ENCODE measurements at regions not wholly inside any gene's neighbourhood (a gene's known extent, or its start where the extent isn't known, plus 50 kb on each side); places are given as distances from the start of the nearest gene placed in this dataset.

DNA sequence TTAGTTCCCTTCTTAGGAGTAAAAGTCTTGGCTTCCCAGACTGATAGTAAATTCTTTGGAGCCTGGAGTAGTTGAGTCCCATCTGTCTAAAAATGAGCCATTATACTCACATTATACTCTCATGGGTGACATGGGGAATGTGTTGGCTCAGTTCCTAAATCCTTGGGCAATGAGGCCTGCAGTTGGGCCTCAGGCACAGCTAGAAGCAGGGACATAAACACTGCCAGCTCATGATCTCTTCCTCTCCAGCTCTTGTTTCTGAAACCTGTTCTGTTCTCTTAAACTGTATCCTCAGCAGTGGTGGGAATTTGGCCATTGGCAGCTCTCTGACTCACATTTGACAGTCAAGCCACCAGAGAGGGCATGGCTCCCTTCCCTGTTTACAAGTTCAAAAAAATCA, 212.5 kb downstream of the SPATA18 start (continued):
- no peak for TF ChIP-seq EZH2 (IDR thresholded peaks at IDR 0.05; ENCODE audit: low read depth, low read length, severe bottlenecking)
- TF ChIP-seq, protein P1, sequence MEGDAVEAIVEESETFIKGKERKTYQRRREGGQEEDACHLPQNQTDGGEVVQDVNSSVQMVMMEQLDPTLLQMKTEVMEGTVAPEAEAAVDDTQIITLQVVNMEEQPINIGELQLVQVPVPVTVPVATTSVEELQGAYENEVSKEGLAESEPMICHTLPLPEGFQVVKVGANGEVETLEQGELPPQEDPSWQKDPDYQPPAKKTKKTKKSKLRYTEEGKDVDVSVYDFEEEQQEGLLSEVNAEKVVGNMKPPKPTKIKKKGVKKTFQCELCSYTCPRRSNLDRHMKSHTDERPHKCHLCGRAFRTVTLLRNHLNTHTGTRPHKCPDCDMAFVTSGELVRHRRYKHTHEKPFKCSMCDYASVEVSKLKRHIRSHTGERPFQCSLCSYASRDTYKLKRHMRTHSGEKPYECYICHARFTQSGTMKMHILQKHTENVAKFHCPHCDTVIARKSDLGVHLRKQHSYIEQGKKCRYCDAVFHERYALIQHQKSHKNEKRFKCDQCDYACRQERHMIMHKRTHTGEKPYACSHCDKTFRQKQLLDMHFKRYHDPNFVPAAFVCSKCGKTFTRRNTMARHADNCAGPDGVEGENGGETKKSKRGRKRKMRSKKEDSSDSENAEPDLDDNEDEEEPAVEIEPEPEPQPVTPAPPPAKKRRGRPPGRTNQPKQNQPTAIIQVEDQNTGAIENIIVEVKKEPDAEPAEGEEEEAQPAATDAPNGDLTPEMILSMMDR (IDR thresholded peaks at IDR 0.05; ENCODE audit: control extremely low read depth in 1 of 3, insufficient read depth in 1 of 3, low read depth in 1 of 3, low read length in 3 of 3), result no peak
- TF ChIP-seq SP2 (IDR thresholded peaks at IDR 0.05; ENCODE audit: low read length), result no peak
- TF ChIP-seq BRCA1 (IDR thresholded peaks at IDR 0.05; ENCODE audit: low read depth, low read length), result no peak

Data from H1 (cell line).